ENCODE measurements at regions not wholly inside any gene's neighbourhood (a gene's known extent, or its start where the extent isn't known, plus 50 kb on each side); places are given as distances from the start of the nearest gene placed in this dataset.

- ATAC-seq, result no peak
- ChIA-PET POLR2A (no interaction called here), CTCF (ENCODE audit: low intra/inter-chr PET ratio, low total read pairs) (no interaction called here)
- H3K9me3 ChIP-seq (ENCODE audit: low read length), result peaks cover 5% of the 10 kb centered on the region; the same call in 1 of the 2 replicates
- 94% methylated on average over 2 of the region's 2 CpGs for WGBS (ENCODE audit: low lambda C conversion rate)
- no peak overlapping the region for H3K27ac ChIP-seq (ENCODE audit: extremely low read length, insufficient read depth, low read length)
- H4K20me1 ChIP-seq (ENCODE audit: insufficient read depth, low read length), result no peaks in the 10 kb centered on the region
- H3K4me3 ChIP-seq (replicated peaks in 1 of 3; ENCODE audit: insufficient read depth in 1 of 3, low read depth in 2 of 3, low read length in 3 of 3), result no peak overlapping the region
- no peak for FAIRE-seq
- H2AFZ ChIP-seq (ENCODE audit: low read length), result no peak overlapping the region
- H3K79me2 ChIP-seq (ENCODE audit: insufficient read depth, low read length), result no peaks in the 10 kb centered on the region
- H3K27me3 ChIP-seq (ENCODE audit: control insufficient read depth in 1 of 2, insufficient read depth in 2 of 2, low read length in 2 of 2), result no peaks in the 10 kb centered on the region
- in situ Hi-C loops (cut with HindIII; ENCODE audit: extremely low pct_ligation_motif_present, low pct_unique_long_range_greater_than_20kb) (no loop called here), intact Hi-C loops (cut with micrococcal nuclease; ENCODE audit: unreplicated experiment) (no loop called here)
- H3K36me3 ChIP-seq (replicated peaks in 1 of 2; ENCODE audit: control insufficient read depth in 1 of 2, insufficient read depth in 2 of 2, low read length in 2 of 2), result no peaks in the 10 kb centered on the region
- no peak overlapping the region for H3K4me2 ChIP-seq (ENCODE audit: low read depth, low read length)
- DNase-seq (ENCODE audit: low spot score), result no peak
- BruUV-seq (replicated peaks), result no TSS peak
- H3K9ac ChIP-seq (ENCODE audit: insufficient read depth, low read depth, low read length), result no peak overlapping the region
- no peaks in the 10 kb centered on the region for H3K4me1 ChIP-seq (ENCODE audit: insufficient read depth, low read length)
- TF ChIP-seq PCBP2 (optimal IDR thresholded peaks at IDR 0.05; ENCODE audit: low read depth, low read length, poor library complexity, severe bottlenecking) (no peak), TFDP1 (CRISPR knock-in tag; IDR thresholded peaks at IDR 0.05; ENCODE audit: borderline replicate concordance) (no peak), MIXL1 (CRISPR knock-in tag; IDR thresholded peaks at IDR 0.05) (no peak), ARHGAP35 (CRISPR knock-in tag; IDR thresholded peaks at IDR 0.05; ENCODE audit: borderline replicate concordance) (no peak), ZNF598 (CRISPR knock-in tag; IDR thresholded peaks at IDR 0.05; ENCODE audit: borderline replicate concordance) (no peak), ZFX (CRISPR knock-in tag; IDR thresholded peaks at IDR 0.05; ENCODE audit: low read depth) (no peak), ZNF224 (CRISPR knock-in tag; IDR thresholded peaks at IDR 0.05) (no peak), TP53 (CRISPR knock-in tag; conservative IDR thresholded peaks at IDR 0.05) (no peak), MAF1 (CRISPR knock-in tag; IDR thresholded peaks at IDR 0.05; ENCODE audit: borderline replicate concordance) (no peak), ZNF317 (CRISPR knock-in tag; IDR thresholded peaks at IDR 0.05) (no peak), ZNF572 (CRISPR knock-in tag; IDR thresholded peaks at IDR 0.05) (no peak)
- TF ChIP-seq, protein P1, sequence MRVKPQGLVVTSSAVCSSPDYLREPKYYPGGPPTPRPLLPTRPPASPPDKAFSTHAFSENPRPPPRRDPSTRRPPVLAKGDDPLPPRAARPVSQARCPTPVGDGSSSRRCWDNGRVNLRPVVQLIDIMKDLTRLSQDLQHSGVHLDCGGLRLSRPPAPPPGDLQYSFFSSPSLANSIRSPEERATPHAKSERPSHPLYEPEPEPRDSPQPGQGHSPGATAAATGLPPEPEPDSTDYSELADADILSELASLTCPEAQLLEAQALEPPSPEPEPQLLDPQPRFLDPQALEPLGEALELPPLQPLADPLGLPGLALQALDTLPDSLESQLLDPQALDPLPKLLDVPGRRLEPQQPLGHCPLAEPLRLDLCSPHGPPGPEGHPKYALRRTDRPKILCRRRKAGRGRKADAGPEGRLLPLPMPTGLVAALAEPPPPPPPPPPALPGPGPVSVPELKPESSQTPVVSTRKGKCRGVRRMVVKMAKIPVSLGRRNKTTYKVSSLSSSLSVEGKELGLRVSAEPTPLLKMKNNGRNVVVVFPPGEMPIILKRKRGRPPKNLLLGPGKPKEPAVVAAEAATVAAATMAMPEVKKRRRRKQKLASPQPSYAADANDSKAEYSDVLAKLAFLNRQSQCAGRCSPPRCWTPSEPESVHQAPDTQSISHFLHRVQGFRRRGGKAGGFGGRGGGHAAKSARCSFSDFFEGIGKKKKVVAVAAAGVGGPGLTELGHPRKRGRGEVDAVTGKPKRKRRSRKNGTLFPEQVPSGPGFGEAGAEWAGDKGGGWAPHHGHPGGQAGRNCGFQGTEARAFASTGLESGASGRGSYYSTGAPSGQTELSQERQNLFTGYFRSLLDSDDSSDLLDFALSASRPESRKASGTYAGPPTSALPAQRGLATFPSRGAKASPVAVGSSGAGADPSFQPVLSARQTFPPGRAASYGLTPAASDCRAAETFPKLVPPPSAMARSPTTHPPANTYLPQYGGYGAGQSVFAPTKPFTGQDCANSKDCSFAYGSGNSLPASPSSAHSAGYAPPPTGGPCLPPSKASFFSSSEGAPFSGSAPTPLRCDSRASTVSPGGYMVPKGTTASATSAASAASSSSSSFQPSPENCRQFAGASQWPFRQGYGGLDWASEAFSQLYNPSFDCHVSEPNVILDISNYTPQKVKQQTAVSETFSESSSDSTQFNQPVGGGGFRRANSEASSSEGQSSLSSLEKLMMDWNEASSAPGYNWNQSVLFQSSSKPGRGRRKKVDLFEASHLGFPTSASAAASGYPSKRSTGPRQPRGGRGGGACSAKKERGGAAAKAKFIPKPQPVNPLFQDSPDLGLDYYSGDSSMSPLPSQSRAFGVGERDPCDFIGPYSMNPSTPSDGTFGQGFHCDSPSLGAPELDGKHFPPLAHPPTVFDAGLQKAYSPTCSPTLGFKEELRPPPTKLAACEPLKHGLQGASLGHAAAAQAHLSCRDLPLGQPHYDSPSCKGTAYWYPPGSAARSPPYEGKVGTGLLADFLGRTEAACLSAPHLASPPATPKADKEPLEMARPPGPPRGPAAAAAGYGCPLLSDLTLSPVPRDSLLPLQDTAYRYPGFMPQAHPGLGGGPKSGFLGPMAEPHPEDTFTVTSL (CRISPR knock-in tag; IDR thresholded peaks at IDR 0.05; ENCODE audit: borderline replicate concordance), result no peak
- TF ChIP-seq, protein P2, sequence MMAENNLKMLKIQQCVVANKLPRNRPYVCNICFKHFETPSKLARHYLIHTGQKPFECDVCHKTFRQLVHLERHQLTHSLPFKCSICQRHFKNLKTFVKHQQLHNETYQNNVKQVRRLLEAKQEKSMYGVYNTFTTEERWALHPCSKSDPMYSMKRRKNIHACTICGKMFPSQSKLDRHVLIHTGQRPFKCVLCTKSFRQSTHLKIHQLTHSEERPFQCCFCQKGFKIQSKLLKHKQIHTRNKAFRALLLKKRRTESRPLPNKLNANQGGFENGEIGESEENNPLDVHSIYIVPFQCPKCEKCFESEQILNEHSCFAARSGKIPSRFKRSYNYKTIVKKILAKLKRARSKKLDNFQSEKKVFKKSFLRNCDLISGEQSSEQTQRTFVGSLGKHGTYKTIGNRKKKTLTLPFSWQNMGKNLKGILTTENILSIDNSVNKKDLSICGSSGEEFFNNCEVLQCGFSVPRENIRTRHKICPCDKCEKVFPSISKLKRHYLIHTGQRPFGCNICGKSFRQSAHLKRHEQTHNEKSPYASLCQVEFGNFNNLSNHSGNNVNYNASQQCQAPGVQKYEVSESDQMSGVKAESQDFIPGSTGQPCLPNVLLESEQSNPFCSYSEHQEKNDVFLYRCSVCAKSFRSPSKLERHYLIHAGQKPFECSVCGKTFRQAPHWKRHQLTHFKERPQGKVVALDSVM (CRISPR knock-in tag; IDR thresholded peaks at IDR 0.05), result no peak
- TF ChIP-seq, protein P3, sequence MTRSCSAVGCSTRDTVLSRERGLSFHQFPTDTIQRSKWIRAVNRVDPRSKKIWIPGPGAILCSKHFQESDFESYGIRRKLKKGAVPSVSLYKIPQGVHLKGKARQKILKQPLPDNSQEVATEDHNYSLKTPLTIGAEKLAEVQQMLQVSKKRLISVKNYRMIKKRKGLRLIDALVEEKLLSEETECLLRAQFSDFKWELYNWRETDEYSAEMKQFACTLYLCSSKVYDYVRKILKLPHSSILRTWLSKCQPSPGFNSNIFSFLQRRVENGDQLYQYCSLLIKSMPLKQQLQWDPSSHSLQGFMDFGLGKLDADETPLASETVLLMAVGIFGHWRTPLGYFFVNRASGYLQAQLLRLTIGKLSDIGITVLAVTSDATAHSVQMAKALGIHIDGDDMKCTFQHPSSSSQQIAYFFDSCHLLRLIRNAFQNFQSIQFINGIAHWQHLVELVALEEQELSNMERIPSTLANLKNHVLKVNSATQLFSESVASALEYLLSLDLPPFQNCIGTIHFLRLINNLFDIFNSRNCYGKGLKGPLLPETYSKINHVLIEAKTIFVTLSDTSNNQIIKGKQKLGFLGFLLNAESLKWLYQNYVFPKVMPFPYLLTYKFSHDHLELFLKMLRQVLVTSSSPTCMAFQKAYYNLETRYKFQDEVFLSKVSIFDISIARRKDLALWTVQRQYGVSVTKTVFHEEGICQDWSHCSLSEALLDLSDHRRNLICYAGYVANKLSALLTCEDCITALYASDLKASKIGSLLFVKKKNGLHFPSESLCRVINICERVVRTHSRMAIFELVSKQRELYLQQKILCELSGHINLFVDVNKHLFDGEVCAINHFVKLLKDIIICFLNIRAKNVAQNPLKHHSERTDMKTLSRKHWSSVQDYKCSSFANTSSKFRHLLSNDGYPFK (CRISPR knock-in tag; IDR thresholded peaks at IDR 0.05; ENCODE audit: borderline replicate concordance), result no peak
Measured at GRCh38 chr5:126107381-126107780, 315.8 kb upstream of the GRAMD2B start.

Measured in HepG2 (cell line).